GM19324 (cell line): ENCODE measurements at regions not wholly inside any gene's neighbourhood (a gene's known extent, or its start where the extent isn't known, plus 50 kb on each side); places are given as distances from the start of the nearest gene placed in this dataset.

Experiments
- ATAC-seq: cut with Tn5 transposase; IDR thresholded peaks from one replicate; pipeline ENCODE4 v1.9.1; 2021; ENCODE audit warnings: mild to moderate bottlenecking, moderate library complexity; ENCODE audit not compliant: unreplicated experiment, low FRiP score

DNA sequence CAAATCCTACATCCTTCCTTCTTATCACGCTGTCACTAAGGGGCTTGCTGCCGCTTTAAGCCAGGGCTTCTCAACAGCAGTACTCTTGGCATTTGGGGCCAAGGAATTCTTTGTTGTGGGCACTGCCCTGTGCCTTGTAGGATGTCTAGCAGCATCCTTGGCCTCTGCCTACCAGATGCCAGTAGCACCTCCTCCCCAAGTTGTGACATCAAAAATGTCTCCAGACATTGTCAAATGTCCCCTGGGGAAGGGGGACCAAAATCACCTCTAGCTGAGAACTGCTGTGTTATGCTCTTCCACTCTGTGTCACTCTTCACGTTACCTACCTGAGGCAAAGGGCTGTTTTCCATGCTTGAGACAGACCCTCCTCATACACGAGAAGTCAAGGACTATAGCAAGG, 400.3 kb upstream of the POU3F1 start:
- ATAC-seq: no peak

DNA sequence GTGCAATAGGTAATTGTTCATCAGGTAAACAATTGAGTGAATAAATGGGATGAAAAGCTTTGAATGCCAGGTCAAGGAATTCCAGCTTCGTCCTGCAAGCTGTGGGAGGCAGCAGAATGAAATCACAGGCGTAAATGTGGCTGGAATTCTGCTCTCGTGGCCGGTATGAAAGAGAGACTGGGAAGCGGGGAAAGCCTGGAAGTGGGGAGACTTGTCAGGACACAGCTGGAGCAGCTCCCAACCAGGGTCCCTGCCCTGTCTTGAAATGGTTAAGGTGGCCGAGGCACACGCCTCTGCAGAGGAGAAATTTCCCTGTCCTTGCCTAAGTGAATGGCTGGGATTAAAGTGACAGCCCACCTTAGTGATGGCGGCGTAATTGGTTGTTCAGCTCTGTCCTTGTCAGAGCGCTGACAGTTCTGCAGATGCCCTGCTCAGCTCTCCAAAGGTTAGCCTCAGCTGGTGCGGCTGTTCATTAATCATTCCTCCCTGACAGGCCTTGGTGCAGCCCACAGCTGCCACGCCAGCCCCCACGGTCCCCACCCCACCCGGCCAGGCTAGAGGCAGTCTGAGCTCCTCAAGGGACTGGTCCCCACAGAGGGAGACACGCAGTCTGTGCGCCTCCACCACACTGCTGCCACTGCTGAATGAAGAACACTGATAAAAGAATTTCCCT, 398.3 kb upstream of the POU3F1 start:
- no peak for ATAC-seq

DNA sequence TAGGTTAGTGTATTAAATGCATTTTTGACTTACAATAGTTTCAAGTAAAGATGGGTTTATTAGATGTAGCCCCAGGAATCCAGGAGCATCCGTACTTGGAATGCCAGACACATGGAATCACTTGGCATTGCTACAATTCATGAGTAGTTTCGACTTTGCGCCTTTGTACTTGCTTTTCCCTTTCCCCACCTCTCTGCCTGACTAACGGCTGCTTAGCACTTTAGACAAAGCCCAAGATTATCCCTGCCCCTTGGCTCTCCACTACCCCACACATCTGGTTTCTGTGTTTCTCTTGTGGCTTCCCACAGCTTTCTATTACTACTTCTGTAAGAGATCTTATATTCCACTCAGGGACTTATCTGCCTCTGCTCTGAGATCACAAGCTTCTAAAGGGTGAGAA, 397.7 kb upstream of the POU3F1 start:
- no peak for ATAC-seq

DNA sequence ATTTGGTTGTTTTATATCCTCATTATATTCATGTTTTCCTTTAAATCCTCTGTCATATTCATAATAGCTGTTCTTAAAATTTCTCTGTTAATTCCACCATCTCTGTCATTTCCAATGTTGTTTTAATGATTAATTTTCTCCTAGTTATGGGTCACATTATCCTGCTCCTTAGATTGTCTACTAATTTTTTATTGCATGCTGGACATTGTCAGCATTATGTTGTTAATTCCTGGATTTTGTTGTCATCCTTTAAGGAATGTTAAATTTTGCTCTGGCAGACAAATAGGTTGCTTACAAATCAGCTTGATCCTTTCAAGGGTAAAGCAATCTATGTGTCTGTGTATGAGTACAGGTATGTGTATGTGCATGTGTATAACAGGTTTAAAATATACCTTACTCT, 393.8 kb upstream of the POU3F1 start:
- ATAC-seq: no peak

DNA sequence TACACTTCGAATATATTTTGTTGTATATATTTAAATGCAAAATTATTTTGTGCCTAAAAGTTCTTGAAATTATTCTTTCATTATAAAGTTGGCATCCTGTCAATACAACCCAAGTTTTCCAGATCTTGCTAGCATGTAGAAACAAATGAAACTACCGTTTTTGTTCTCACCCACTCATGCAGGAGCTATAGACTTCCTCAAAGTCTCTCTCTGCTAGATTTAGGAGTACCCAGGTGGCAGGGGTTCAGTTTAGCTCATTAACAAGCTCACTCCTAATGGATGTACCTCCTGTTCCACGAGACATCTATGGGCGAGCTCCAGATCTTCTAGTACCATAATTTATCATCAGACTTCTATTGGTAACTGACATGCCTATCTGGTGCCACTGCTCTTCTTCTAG, 390.2 kb upstream of the POU3F1 start:
- ATAC-seq: no peak

DNA sequence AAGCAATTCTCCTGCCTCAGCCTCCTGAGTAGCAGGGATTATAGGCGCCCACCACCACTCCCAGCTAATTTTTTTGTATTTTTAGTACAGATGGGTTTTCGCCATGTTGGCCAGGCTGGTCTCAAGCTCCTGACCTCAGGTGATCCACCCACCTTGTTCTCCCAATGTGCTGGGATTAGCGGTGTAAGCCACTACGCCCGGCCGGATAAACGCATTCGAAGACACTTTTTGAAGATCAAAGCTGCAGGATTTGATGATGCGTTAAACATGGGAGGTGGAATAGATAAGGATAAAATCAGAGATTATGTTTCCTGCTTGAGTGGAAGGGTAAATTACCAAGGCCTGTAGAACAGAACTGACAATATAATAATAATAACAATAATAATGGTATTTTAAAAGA, 389.4 kb upstream of the POU3F1 start:
- no peak for ATAC-seq

DNA sequence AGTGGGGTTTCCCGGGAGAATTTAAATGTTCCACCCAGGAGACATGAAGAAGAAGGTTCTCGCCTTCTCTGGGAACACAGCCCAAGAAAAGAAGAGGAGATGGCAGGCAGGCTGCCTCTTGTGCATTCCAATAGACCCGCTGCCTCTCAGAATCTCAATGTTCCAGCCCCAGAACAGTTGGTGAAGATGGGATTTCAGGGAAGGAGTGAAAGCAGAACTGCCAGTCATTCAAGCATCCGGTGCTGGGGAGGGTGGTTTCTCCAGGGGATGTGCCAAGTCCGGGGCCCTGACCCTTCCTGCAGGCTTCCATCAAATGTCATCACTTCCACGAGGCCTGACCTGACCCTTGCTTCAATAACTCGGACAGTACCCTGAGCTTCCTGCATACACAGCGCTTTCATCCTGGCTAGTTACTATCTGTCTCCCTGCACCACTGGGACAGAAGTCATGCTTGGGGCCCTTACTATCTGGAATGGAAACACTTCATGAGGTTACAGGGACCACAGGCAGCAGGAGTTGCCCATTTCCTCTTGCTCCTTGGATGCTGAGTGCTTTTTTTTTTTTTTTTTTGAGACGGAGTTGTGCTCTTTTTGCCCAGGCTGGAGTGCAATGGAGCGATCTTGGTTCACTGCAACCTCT, 386.6 kb upstream of the POU3F1 start:
- ATAC-seq: no peak

DNA sequence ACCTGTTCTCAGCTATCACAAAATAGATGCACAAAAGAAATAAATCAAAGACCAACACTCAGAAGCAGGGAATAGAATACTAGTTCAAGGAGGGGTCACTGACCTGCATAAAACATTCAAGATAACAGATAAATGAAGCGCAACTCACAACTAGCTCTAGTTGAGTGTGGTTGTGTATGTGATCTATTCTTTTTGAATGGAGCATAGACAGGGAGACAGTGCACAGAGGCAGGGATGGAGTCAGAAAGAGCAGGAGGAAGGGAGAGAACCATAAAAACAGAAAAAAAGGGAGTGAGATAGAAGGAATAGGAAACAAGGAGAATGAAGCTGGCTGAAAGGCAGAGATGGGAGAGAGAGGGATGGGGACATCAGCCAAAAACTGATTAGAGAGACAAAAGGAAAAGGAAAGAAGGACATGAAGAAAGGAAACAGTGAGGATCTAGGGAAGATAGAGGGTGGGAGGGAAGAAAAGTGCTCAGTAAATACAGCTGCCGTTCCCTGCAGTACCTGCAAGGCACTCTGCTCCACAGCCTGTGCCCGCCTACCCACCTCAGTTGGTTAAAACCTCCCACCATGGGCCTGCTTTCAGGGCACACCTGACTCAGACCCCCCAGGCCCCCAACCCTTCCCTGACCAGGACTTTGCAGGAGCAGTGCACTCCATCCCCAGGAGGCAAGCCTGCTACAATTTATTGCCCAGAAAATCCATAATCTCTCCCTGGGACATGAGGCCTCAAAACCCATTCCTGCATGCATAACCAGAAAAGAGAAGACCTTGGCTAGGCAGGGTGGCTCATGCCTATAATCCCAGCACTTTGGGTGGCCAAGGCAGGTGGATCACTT, 385.2 kb upstream of the POU3F1 start:
- no peak for ATAC-seq

DNA sequence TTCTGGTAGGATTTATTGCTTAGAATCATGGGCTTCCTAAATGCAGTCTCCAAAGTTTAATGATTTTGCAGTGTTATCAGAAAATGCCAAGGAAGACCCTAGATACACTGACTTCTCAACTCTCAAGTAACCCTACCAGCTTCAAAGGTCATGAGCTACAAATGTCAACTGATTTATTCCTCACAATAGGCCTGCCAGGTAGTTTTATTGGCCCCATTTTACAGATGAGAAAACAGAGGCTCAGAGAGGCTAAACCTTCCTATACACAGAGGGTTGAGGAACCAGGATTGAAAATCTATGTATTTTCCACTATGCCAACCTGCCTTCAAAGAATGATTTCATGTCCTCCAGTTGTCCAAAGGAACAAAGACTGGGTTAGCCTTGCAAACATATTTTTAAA, 384.4 kb upstream of the POU3F1 start:
- ATAC-seq: no peak

DNA sequence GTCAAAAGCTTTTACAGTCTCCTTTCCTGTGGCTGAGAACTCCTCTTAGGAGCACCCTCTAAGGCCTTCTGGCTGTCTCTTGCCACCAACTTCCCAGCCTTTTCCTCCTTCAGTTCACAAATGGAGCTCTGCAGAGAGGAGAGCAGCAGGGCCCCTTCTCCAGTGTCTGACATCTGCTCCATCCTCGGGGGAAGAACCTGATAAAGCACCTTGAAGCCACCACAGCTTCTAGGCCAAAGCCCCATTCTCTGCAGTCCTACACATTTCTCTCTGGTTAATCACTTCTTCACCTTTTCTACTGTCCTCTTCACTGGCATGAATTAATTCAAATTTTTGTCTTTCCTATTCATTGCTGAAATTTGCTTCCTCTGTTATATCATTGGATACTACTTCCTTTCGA, 378.1 kb upstream of the POU3F1 start:
- no peak for ATAC-seq

DNA sequence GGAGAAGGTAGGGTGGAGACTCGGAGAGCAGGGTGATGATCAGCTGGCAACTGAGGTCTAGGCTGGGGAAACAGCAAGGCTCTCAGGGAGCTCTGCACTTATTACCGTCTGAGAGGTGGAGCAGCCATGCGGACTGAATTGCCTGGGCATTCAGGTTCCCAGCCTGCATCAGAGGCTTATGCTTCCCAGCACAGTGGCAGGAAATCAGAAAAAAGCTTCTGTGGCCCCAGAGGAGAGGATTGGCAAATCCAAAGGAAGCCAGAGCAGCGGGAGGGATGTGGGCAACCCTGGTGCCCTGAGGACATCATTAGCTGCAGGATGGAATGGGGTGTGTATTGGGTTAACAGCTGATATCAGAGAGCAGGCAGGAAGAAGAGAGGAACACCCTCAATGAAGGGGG, 374.1 kb upstream of the POU3F1 start:
- ATAC-seq: no peak

DNA sequence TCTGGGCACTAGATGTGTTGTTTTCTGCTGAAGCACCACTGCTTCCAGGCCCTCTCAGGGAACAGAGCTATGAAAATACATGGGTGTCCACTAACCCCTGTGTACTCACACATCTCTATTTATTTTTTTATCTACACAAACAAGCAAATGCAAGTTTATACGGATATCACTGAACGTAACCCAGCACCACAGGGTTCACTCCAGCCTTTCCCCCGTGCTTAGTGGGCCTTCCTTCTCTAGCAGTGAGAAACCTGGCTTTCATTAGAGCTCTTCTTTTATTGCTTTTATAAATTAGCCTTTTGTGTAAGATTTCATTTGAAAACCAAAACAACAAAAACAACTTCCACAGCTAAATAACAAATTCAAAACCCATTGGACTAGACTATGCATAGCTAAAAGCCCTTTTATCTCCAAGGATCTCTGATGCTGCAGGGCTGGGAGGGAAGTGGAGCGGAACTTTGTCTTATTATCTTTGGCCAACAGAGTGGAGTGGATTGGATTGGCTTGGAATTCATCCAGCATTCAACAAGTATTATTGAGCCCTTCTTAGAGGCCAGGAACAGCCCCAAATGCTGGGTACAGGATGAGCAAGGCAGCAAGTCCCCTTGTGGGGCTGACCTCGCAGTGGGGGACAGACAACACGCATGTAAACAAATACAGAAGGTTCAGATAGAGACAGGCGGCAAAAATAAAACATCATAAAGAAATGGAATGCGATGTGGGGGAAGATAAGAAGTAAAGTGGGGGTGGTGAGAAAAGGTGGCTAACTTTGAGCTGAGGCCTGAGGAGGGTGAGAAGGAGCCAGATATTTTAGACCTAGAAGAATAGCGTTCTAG, 371.8 kb upstream of the POU3F1 start:
- ATAC-seq: no peak

DNA sequence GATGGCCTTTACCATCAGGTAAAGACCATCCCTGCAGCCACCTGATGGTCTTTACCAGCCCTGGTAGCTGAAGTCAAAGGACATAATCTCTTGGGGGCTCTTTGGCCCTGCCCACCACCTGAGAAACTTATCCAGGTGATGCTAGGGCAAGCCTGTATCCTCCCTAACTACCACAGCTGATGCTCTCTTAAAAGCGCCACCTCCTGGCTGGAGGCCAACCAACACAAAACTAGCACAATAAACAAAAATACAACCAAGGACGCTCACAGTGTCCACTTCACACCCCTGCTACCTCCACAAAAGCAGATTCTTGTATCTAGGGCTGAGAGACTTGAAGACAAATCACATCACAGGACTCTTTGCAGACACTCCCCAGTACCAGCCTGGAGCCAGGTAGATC, 357.1 kb upstream of the POU3F1 start:
- no peak for ATAC-seq

DNA sequence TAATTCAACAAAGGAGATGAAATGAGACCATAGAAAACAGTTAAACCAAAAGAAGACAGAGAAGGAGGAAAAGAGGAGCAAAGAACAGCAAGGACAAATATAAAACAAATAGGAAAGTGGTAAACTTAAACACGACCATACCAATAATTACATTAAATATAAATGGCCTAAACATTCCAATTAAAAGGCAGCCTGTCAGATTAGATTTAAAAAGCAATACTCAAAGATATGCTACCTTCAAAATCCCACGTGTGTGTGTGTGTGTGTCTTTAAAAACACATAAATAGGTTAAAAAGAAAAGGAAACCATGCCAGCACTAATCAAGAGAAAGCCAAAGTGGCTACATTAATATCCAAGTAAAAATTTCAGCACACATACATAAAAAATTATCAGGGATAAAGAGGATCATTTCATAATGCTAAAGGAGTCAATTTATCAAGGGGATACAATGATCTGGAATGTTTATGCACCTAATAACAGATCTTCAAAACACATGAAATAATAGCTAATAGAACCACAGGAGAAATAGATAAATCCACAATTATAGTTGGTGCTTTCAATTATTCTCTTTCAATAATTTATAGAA, 355.7 kb upstream of the POU3F1 start:
- no peak for ATAC-seq

DNA sequence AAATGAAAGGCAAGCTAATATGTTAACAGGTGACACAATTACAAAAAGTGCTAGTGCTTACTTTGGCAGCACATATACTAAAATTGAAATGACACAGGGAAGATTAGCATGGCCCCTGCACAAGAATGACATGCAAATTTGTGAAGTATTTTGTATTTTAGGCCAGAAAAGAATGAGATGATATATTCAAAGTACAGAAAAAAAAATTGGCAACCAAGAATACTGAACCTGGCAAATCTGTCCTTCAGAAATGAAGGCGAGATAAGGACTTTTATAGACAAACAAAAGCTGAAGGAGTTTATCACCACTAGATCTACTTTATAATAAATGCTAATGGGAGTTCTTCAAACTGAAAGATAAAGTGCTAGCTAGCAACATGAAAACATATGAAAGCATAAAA, 350.0 kb upstream of the POU3F1 start:
- no peak for ATAC-seq

DNA sequence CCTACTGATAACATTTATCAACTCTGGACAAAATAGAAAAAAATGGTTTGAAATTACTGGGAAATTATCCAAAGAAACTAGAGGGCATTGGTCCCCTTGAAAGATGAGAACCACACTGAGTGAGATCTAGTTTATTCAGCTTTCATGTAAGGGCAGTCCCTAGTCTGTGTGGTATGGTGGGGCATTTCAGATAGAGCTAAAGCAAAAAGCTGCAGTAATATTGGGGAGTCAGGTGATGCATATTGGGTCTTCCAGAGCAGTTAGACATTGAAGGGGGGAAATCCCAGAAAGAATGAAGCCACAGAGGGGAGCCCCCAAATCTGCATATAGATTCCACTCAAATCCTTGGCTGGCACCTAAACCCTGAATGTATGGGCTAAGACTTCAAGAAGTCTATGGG, 347.7 kb upstream of the POU3F1 start:
- ATAC-seq: no peak

DNA sequence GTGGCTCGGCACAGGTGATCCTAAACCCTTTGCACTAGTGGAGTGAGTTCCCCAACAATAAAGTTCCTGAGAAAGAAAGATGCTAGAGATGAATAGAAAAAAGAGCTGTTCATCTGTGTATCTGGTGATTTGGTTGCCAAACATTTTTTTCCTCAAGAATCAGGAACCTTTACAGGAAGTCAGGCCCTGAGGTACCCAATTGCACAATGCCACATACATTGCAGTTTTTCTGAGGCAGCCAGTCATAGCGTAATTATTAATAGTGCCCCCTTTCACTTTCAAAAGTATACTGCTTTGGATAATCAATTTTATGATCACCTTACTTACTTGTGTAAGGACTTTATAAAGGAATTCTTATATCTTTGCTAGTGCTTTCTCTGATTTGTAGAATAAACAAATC, 346.3 kb upstream of the POU3F1 start:
- ATAC-seq: no peak

DNA sequence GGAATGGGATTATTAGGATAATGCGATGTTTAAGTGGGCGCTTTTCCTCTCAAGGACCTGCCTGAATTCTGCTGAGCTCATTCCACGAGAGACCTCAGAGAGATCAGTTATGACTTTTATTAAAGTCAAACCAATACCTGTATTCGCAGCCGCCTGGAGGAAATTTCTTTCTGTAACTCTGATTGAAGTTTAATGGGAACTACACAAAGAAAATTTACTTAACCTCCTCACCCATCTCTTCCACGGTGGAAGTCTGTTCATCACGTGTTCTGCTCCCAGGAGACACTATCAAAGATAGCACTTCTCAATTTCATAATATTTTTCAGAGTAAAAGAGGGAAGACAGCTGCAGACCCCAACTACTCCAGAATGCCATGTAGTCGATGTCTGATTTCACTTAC, 334.7 kb upstream of the POU3F1 start:
- no peak for ATAC-seq

DNA sequence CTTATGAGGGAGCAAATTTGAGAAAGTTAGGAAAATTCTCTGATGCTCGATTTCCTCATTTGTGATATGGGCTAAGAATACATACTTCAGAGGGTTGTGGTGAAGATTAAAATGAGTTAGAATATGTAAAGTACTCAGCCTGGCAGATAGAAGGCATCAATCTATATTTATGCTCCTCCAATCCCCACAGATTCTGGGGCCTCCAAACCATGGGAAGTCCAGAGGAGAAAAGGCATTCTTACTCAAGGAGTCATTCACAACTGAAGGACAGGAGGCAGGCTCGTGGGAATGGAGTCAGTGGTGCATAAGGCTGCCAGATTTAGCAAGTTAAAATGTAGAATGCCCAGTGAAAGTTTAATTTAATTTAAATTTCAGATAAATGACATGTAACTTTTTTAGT, 330.0 kb upstream of the POU3F1 start:
- ATAC-seq: no peak

DNA sequence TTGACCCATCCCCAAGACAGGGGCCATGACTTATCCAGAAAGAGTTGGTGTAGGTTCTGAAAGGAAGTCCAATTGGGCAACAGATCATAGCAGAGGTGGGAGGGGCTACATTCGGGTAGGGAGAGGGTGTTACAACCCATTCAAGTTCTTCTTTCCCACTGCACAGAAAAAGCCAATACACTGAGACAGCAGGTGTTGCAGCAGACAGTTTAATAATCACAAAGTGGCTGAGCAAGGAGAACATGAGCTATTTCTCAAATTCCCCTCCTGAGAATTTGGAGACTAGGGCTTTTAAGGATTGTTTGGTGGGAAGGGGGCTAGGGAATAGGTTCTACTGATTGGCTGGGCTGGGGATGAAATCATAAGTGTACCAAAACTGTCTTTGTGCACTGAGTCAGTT, 328.4 kb upstream of the POU3F1 start:
- ATAC-seq: no peak

DNA sequence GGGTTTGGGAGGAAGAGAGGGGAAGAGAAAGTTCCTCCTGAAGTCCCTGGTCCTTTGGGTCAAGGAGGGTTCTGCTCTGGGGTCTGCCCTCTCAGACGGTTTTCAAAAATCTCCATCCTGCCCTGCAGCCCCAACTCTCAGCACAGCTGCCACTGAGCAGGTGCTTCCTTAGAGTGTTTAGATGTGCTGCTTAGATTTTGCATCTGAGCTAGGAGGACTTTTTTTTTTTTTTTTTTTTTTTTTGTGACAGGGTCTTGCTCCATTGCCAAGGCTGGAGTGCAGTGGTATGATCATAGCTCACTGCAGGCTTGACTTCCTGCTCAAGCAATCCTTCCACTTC, 324.9 kb upstream of the POU3F1 start:
- ATAC-seq: no peak
